ENCODE measurements at regions not wholly inside any gene's neighbourhood (a gene's known extent, or its start where the extent isn't known, plus 50 kb on each side); places are given as distances from the start of the nearest gene placed in this dataset.
"Not testable (repeated sequence)": the region's sequence is repeated elsewhere in the genome, so short reads cannot be mapped to it uniquely, and the experiment has no call there.

DNA sequence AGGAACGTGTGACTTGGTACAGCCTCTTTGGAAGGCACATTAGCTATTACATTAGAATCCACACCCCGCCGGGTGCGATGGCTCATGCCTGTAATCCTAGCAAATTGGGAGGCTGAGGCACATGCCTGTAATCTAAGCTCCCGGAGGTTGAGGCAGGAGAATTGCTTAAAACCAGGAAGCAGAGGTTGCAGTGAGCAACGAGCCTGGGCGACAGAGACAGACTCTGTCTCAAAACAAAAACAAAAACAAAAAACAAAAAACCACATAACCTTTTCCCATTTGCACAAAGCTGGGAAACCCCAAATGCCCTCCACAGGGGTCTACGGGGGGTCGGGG lies 82.7 kb upstream of the METTL9 start:
- DNase-seq (ENCODE audit: low read depth): not testable (repeated sequence)

DNA sequence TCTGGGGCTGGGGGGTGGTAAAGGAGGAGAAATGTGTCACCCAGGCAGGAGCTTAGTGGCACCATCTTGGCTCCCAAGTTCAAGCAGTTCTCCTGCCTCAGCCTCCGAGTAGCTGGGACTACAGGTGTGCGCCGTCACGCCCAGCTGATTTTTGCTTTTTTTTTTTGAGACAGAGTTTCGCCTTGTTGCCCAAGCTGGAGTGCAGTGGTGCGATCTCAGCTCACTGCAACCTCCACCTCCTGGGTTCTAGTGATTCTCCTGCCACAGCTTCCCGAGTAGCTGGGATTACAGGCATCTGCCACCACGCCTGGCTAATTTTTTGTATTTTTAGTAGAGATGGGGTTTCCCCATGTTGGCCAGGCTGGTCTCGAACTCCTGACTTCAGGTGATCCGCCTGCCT lies 82.1 kb upstream of the METTL9 start:
- not testable (repeated sequence) for DNase-seq (ENCODE audit: low read depth)

DNA sequence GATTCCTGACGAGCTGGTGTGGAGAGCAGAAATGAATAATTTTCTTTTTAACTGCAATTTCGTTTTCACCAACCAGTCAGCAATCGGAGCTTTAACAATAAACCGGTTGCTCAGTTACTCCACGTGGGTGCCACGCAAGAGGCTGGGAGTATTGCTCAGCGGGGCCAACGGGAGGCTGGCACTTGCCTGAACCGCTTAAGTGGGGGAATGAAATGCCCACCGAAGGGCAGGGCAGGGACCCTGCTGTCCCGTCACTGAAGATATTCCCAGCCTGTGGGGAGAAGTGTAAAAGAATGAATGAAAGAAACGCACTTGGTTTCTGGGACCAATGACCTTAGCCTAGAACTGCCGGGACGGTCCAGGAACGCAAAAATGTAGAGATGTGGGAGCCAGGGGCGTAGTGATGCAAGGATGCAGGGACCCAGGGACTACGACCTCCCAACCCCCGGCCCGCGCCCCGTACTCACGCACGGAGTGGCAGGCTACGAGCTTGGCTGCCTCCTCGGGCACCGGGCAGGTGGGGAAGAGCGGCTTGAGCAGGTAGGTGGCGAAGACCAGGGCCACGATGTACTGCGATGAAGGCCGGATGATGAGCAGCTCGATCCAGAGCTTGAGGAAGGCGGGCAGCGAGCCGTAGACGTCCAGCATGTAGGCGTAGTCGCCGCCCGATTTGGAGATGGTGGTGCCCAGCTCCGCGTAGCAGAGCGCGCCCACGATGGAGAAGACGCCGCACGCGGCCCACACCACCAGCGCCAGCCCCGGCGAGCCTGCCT lies 79.8 kb upstream of the METTL9 start:
- DNase-seq (ENCODE audit: low read depth): not testable (repeated sequence)

DNA sequence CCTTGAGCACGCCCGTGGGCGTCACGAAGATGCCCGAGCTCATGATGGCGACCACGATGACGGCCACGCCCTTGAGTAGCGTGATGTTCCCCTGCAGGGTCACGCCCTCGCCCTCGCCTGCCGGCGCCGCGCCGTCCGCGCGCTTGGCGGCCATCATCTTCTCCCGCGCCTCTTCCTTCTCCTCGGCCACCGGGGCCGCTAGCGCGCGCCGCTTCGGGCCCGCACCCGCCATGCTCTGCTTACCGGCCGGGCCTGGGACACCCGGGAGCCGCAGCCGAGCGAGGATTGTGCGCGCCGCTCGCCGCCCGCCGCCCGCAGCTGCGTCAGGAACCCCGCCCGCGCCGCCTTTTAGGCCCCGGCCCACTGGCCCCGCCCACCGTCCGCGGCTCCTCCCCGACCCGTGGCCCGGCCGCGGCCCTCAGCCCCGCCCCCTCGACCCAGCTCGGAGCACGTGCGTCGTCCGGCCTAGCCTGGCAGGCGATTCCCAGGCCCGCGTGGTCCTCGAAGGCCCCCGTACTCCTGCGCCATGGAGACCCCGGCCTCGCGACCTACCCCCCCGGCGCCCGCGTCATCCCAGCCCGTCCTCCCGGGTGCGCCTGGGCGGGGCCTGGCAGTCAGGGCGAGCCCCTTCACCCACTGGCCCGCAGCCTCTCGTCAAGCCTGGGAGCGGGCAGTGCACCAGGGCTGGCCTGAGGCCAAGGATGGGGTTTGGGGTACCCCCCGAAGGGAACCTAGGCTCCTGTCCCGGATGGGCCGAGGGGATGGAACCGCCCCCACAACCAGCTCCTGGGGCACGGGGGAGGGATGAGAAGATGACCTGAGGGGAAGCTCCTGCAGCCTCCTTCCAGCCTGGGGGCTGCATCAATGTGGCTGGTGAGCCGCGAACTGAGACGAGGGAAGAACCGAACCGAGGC lies 79.0 kb upstream of the METTL9 start:
- DNase-seq (ENCODE audit: low read depth): peak; percentile 94

DNA sequence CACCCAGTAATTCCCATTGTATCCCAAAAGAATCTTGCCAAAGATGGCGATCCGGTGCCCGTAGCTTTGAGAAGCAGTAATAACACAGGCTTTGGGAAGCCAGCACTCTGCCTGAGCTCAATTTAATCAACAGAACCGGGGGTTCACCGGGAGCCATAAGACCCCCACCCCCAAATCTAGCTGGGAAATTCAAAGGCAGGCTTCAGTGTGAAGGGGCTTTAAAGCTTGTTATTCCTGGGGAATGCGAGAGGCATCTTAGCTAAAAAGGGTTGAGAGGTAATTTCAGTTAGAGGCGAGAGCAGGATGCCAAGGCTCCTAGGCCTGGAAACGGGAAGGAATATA lies 78.4 kb upstream of the METTL9 start:
- DNase-seq (ENCODE audit: low read depth): not testable (repeated sequence)

DNA sequence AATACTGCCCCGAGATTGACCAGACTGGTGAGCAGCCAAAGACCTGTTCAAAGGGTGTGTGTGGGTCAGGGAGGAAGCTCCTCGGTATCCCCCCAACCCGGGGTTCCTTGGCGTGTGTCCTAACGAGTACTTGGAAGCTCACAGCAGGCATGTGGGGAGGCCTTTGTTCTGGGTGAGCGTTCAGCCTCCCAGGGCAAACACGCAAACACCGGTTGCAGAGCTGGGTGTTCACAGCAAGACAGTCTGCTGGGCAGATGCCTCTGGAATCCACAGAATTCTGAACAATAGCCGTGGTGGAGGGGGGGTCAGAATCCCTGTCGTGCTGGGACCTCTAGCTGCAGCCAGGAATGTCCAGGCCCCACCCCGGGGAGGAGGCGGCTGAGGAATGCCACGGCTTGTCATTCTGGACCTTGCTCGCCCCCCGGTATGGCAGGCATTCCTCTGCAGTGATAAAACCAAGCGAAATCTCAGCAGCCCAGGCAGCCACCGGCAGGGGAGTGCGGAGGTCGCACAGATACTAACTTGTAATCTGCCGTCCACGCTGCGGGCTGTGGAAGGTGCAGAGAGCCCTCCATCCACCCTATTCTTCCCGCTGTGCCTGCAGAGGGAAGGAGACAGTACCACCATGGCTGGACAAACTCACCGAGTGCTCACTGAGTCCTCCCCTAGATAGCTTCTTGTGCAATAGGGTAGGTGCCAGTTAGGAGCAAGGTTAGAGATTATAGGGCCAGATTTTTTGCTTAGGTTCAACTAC lies 77.8 kb upstream of the METTL9 start:
- DNase-seq (ENCODE audit: low read depth): not testable (repeated sequence)

DNA sequence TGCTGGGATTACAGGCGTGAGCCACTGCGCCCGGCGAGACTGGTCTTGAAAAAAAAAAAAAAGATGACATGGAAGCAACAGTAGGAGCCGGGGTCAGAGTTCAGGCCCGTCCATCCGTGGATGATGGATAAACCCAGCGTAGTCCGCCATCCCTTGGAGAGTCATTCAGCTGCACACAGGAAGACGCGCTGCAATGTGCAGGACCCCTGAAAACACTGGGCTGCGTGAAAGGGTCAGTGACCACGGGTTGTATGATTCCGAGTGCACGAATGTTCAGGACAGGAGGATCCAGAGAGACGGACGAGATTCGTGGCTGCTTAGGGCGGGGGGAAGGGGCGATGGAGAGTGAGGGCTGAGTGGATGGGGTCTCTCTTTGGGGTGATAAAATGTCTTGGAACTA lies 76.5 kb upstream of the METTL9 start:
- not testable (repeated sequence) for DNase-seq (ENCODE audit: low read depth)

DNA sequence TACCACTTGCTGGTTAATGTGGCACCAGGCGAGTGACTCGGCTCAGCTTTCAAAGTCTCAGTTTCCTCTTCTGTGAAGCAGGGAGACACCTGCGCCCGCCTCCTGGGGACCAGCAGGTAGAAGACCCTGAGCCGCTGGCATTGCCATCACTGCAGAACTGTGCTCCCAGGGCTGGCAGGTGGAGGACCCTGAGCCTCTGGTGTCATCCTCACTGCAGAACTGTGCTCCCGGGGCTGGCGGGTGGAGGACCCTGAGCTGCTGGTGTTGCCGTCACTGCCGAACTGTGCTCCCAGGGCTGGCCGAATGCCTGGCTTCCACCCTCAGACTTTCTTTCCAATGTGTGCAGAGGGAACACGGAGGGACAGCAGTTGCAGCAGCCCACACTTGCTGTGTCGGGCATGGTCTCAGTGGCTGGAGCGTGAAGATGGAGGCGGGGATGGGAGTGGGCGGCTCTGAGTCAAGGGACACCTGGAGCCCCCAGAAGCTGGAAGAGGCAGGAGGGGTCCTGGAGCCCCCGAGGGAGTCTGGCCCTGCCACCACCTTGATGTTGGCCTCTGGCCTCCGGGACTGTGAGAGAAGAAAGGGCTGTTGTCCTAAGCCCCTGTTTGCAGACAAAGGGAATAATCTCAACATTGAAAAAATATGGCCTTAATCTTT lies 75.8 kb upstream of the METTL9 start:
- no peak for DNase-seq (ENCODE audit: low read depth)

DNA sequence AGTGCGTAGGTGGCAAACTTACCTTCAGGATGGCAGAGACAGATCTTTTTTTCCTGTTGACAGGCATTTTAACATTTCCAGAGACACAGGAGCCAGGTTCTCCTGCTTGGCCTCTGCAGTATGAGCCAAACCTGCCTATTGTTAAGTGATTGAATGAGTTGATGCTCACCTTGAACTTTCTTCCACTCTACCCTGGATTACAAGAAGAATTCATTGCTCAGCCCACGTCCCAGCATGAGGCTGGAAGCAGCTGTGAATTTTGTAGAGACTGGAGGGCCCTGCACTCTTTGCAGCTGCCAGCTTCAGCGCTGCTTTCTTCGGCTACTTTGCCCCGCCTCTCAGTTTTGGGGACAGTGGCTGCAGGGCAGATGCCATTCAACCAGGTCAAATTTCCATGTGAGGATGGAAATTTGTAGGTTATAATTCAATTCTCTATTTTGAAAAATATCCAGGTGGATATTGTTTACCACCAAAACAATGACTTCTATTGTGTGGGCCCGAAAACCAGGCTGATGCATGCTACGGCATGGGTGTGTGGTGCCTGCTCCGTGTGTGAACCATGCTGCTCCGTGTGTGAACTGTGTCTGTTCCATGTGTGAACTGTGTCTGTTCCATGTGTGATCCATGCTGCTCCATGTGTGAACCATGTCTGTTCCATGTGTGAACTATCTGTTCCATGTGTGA lies 75.2 kb upstream of the METTL9 start:
- no peak for DNase-seq (ENCODE audit: low read depth)

DNA sequence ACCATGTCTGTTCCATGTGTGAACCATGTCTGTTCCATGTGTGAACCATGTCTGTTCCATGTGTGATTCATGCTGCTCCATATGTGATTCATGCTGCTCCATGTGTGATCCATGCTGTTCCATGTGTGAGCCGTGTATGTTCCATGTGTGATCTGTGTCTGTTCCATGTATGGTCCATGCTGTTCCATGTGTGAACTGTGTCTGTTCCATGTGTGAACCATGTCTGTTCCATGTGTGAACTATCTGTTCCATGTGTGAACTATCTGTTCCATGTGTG lies 74.7 kb upstream of the METTL9 start:
- DNase-seq (ENCODE audit: low read depth): not testable (repeated sequence)

DNA sequence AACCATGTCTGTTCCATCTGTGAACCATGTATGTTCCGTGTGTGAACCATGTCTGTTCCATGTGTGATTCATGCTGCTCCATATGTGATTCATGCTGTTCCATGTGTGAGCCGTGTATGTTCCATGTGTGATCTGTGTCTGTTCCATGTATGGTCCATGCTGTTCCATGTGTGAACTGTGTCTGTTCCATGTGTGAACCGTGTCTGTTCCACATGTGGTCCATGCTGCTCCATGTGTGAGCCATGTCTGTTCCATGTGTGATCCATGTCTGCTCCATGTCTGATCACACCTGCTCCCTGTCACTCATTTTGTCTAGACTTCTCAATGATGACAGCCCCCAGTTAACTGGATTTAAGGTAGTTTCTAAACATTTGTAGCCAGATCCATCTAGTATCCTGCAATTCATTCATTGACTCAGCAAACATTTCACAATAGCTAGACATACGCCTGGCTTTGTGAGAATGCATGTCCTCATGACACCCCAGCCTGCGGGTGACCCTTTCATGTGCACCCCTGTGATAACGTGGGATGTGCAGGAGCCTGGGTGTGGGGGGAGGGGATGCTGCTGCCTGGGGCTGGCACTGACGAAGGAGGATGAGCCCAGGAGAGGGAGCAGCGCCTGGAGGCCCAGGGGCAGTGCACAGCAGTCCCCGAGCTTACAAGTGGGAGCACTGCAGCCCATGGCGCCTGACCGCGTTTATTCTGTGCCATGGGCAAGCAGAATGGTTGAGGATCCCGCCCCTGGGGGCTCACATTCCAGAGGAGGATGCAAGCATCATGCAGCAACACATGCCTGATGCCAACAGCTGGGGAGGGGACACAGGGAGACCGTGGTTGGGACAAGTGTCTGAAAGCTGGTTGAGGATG lies 74.1 kb upstream of the METTL9 start:
- DNase-seq (ENCODE audit: low read depth): not testable (repeated sequence)

DNA sequence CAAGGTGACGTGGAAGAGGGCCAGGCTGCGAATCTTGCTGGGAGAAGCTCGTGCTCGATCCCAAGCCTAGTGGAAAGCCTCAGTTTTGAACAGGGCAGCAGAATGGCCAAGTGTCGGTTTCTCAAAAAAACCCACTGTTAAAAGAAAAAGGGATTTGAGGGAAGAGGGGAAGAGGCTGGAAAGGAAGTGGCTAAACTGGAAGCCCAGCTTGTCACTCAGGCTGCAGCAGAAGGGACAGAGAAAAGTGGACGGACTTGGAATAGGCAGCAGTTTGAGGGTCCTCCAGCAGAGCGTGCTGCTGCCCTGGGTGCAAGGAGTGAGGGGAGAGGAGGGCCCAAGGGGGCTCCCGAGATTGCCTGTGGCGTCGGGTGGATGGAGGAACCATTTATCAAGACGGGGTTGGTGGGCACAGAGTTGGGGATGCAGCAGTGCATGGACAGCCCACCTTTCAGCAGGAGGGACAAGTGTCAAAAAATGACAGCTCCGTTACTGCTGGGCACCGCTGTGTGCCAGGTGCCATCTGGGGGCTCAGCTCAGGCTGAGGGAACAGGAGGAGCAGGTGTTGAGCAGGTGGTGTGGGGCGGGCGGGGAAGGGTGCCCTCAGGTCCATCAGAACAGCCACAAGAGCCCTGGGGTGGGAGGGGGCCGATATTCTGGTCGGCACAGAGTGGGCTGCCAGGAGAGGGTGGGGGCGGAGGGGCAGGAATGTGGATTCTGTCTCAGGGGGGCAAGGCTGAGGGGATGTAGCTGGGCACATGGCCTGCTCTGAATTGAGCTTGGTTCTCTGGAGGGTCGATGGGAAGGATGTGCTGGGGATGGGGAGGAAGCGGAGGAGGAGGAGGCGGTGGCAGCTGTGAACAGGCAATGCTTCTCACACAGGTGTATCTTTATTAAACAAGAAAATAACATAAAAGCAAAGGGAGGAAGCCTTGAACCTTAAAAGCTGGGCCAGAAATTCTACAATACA lies 73.1 kb upstream of the METTL9 start:
- not testable (repeated sequence) for DNase-seq (ENCODE audit: low read depth)

DNA sequence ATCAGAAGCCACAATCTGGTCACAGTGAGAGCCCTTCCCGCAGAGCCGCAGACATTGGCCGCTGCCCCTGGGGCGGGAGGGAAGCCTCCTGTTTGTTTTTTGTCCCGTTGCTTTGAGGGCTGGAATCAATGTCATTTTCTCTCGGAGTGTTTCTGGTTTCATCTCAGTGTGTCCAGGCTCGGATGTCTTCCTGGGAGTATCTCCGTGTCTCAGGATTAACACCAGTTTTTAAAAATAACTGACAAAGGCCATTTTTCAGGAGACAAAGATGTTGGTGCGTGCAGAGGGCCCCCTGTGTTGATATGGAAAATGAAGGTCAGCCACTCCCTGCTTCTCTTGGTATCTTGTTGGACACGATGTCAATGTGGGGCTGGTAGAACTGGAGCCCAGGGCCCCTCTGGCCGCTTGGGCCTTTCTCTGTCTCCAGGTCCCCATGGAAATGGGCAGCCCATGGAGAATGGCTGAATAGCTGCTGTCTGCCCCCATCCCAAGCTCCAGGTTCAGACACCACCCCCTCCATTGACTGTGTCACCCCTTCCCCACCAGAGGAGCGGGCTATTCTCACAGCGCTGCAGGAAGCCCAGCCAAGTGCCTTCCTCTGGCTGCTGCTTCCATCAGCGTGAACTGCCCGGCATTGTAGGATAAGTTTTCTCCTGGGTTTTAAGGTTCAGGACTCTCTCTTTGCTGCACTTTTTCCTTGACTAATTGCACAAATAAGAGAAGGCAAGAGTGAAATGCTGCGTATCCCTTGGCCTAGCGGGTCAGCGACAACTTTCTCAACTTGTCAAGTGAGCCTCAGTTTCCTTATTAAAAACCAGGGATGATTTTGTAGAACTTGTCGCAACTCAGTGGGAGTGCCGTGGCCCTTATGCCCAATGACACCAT lies 72.2 kb upstream of the METTL9 start:
- no peak for DNase-seq (ENCODE audit: low read depth)

DNA sequence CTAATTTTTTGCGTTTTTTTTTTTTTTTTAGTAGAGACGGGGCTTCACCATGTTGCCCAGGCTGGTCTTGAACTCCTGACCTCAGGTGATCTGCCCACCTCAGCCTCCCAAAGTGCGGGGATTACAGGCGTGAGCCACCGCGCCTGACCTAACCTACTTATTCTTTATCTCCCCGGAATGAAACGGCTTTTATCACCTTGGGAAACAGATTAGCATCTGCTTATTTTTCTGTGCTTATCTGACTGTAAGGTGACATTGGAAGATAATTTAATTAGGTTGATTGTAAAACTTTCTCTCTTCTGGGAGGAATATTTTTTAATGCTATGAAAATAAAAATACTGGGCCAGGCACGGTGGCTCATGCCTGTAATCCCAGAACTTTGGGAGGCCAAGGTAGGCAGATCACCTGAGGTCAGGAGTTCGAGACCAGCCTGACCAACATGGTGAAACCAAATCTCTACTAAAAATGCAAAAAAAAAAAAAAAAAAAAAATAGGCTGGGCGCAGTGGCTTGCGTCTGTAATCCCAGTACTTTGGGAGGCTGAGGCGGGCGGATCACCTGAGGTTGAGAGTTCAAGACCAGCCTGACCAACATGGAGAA lies 70.2 kb upstream of the METTL9 start:
- not testable (repeated sequence) for DNase-seq (ENCODE audit: low read depth)

DNA sequence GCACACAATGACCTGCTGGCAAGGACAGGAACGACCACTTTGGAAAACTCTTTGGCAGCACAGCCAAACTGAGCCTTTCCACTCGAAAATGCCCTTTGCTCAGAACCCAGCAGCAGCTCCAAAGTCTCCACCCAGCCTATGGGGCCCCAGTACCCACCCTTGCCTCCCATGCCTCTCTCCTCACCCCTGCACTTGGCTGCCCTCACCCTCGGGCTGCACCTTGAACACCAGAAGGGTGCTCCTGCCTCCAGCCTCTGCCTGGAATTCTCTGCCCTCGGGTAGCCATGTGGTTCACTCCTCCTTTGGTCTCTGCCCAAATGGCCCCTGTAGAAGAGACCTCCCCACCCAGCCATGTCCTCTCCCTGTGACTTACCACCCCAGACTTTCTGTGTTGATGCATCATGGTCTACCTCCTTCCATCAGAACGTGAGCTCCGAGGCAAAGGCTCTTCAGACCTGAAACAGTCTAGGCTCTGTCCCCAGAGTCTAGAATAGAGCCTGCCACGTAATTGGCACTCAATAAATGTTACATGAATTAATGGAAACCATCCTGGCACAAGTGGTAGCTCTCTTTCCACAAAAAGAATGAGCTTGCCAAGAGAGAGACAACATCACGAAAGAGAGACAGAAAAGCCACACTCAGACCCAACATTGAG lies 68.5 kb upstream of the METTL9 start:
- not testable (repeated sequence) for DNase-seq (ENCODE audit: low read depth)

DNA sequence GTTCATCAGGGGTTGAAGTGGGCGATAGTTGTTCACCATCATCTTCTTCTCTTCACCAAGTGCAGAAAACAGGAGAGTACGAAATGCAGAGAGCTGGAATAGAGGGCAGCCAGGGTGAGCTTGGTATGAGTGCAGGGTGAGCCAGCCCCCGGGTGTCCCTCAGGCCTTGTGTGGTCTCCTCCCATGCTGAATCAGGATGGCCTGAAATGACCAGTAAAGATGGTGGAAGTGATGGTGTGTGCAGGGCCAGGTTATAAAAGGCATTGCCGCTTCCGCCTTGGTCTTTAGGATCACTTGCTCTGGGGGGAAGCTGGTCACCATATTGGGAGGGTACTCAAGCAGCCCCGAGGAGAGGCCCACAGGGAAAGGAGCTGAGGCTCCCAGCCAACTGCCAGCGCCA lies 66.4 kb upstream of the METTL9 start:
- DNase-seq (ENCODE audit: low read depth): not testable (repeated sequence)

DNA sequence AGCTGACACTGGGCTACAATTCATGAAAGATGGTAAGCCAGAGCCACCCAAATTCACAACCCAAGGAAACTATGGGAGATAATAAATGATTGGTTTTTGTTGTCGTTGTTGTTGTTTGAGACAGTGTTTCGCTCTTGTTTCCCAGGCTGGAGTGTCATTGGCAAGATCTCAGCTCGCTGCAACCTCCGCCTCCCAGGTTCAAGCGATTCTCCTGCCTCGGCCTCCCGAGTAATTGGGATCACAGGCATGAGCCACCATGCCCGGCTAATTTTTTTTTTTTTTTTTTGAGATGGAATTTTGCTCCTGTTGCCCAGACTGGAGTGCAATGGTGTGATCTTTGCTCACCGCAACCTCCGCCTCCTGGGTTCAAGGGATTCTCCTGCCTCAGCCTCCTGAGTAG lies 65.9 kb upstream of the METTL9 start:
- DNase-seq (ENCODE audit: low read depth): not testable (repeated sequence)

DNA sequence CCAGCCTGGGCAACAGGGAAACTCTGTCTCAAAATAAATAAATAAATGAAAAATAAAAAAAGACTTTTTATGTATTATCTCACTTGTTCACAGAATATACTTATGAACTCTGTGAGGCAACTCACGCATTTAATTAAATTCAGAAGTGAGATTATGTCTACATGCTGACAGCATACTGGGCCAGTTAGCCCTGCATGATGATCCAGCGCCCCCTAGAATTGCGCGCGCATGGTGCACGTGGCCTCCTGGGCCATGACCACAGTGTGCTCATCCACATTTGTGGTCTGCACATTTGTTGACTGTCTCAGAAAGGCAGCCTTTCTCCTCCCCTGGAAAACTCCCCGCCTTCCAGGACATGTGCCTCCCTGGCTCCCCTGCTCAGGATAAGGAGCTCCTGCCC lies 64.8 kb upstream of the METTL9 start:
- DNase-seq (ENCODE audit: low read depth): not testable (repeated sequence)
